Stomach (tissue), 8 donors: ENCODE measurements at regions not wholly inside any gene's neighbourhood (a gene's known extent, or its start where the extent isn't known, plus 50 kb on each side); places are given as distances from the start of the nearest gene placed in this dataset.

Experiments
- DNase-seq, 2 donors: peaks; one replicate each; pipeline versions ENCODE4 v3.0.0 to v3.0.0-alpha.2; 2013 to 2019
- H3K27ac ChIP-seq, 5 donors: fragments of 200-600 bp in 4 of 5; sonication (generic) in 4 of 5; one replicate each; pipeline ENCODE4 v1.5.1; 2013 to 2019; ENCODE audit warnings: mild to moderate bottlenecking in 1 of 5, moderate library complexity in 1 of 5
- H3K27me3 ChIP-seq, 3 donors: fragments of 200-600 bp; sonication (generic); one replicate each; pipeline ENCODE4 v1.5.1; 2017 to 2019; ENCODE audit warnings: mixed run types in 1 of 3
- H3K36me3 ChIP-seq, 4 donors: fragments of 200-600 bp; sonication (generic); 1 replicate in 3 of 4; 2 replicates in 1 of 4; pipeline ENCODE4 v1.5.1; 2016 to 2019
- H3K4me1 ChIP-seq, 4 donors: fragments of 200-600 bp; sonication (generic); one replicate each; pipeline ENCODE4 v1.5.1; 2016 to 2019
- H3K4me3 ChIP-seq, 4 donors: fragments of 200-600 bp; sonication (generic) in 3 of 4; one replicate each; pipeline ENCODE4 v1.5.1; 2016 to 2019; ENCODE audit warnings: mild to moderate bottlenecking in 1 of 4
- H3K9me3 ChIP-seq, 4 donors: fragments of 200-600 bp; sonication (generic); one replicate each; pipeline ENCODE4 v1.5.1; 2016 to 2019
- CTCF ChIP-seq, 7 experiments: fragments of 450-650 bp in 4 of 7; fragments of 200-600 bp in 3 of 7; sonication (generic) in 3 of 7; IDR thresholded peaks; one replicate each; pipeline ENCODE4 v1.5.1; 2016 to 2019; ENCODE audit warnings: antibody characterized with exemption in 7 of 7, control low read depth in 2 of 7, mild to moderate bottlenecking in 1 of 7
- EP300 ChIP-seq: sonication (generic); formaldehyde crosslinking; IDR thresholded peaks from one replicate; pipeline ENCODE4 v1.6.1; 2017; ENCODE audit warnings: antibody characterized with exemption
- POLR2A ChIP-seq, 4 donors: fragments of 450-650 bp; IDR thresholded peaks; one replicate each; pipeline ENCODE4 v1.6.1; 2016; ENCODE audit warnings: antibody characterized with exemption in 4 of 4, control low read depth in 2 of 4, mild to moderate bottlenecking in 1 of 4, moderate library complexity in 1 of 4
- POLR2AphosphoS5 ChIP-seq, 3 donors: sonication (generic); formaldehyde crosslinking; IDR thresholded peaks; one replicate each; pipeline ENCODE4 v1.6.1; 2016; ENCODE audit warnings: antibody characterized with exemption in 3 of 3
- WGBS, 5 donors: extraction: QIAGEN DNeasy Blood & Tissue Kit in 3 of 5; methylation state at CpG; one replicate each; pipeline versions ENCODE4 v1.1.5 to v1.1.7; 2013 to 2018; 5-methylcytosine and 5-hydroxymethylcytosine counted together
- intact Hi-C: fragments of 100-400 bp; cut with DNase I; formaldehyde crosslinking; loops from one replicate; pipeline ENCODE4 v1.15.1; 2023; ENCODE audit warnings: low total_unique reads
- donor health status: healthy with polysubstance abuse.
- donor health status: Bipolar disorder and iron deficiency.
- donor health status: healthy.

GRCh38 chr7:126163647-126164046, 1089.1 kb downstream of the GRM8 start:
- no peak overlapping the region for H3K4me3 ChIP-seq
- WGBS, 5 donors: 48 to 67% (median 57%) methylated on average over 1 of the region's 1 CpG
- H3K4me1 ChIP-seq: no peaks in the 10 kb centered on the region
- no peak for TF ChIP-seq POLR2AphosphoS5 (IDR thresholded peaks at IDR 0.05)
- TF ChIP-seq EP300: no peak
- TF ChIP-seq CTCF (IDR thresholded peaks at IDR 0.05): no peak
- no peak for TF ChIP-seq POLR2A (IDR thresholded peaks at IDR 0.05)
- no peak overlapping the region for H3K27ac ChIP-seq
- intact Hi-C loops: no loop called here
- no peaks in the 10 kb centered on the region for H3K27me3 ChIP-seq
- no peaks in the 10 kb centered on the region for H3K36me3 ChIP-seq
- peaks cover 0 to 8% (median 5%) of the 10 kb centered on the region in 4 donors for H3K9me3 ChIP-seq
- no peak for DNase-seq

- intact Hi-C loops: no loop called here
- H3K27me3 ChIP-seq: no peaks in the 10 kb centered on the region
- no peak for DNase-seq
- H3K9me3 ChIP-seq: peaks cover 0 to 20% (median 5%) of the 10 kb centered on the region in 4 donors
- TF ChIP-seq CTCF (IDR thresholded peaks at IDR 0.05) (no peak), POLR2AphosphoS5 (IDR thresholded peaks at IDR 0.05) (no peak), EP300 (no peak), POLR2A (IDR thresholded peaks at IDR 0.05) (no peak)
- no peaks in the 10 kb centered on the region for H3K4me1 ChIP-seq
- H3K27ac ChIP-seq: no peak overlapping the region
- WGBS, 5 donors: 62 to 80% (median 78%) methylated on average over 2 of the region's 2 CpGs
- H3K36me3 ChIP-seq: no peaks in the 10 kb centered on the region
- no peak overlapping the region for H3K4me3 ChIP-seq
Measured at GRCh38 chr7:126157391-126157790, 1095.3 kb downstream of the GRM8 start.

GRCh38 chr7:126150278-126150958, 1102.3 kb downstream of the GRM8 start:
- Histone ChIP-seq H3K36me3 (no peaks in the 10 kb centered on the region), H3K27ac (no peak overlapping the region), H3K27me3 (no peaks in the 10 kb centered on the region), H3K4me1 (no peaks in the 10 kb centered on the region), H3K9me3 (peaks cover 0 to 2% (median 0%) of the 10 kb centered on the region in 4 donors), H3K4me3 (no peak overlapping the region)
- intact Hi-C loops: no loop called here
- 48 to 68% (median 66%) methylated on average over 2 of the region's 2 CpGs for WGBS, 5 donors
- peak in 1 of 2 donors; percentile 3 for DNase-seq
- TF ChIP-seq POLR2A (IDR thresholded peaks at IDR 0.05) (no peak), CTCF (IDR thresholded peaks at IDR 0.05) (no peak), EP300 (no peak), POLR2AphosphoS5 (IDR thresholded peaks at IDR 0.05) (no peak)

GRCh38 chr7:126140858-126141466, 1111.8 kb downstream of the GRM8 start:
- peak in 1 of 2 donors; percentile 1 for DNase-seq
- no peaks in the 10 kb centered on the region for H3K9me3 ChIP-seq
- H3K4me1 ChIP-seq: no peaks in the 10 kb centered on the region
- no peaks in the 10 kb centered on the region for H3K27me3 ChIP-seq
- H3K4me3 ChIP-seq: no peak overlapping the region
- no peak overlapping the region for H3K27ac ChIP-seq
- TF ChIP-seq EP300 (no peak), POLR2A (IDR thresholded peaks at IDR 0.05) (no peak), CTCF (IDR thresholded peaks at IDR 0.05) (no peak), POLR2AphosphoS5 (IDR thresholded peaks at IDR 0.05) (no peak)
- no peaks in the 10 kb centered on the region for H3K36me3 ChIP-seq
- intact Hi-C loops: no loop called here
